ENCODE measurements at regions not wholly inside any gene's neighbourhood (a gene's known extent, or its start where the extent isn't known, plus 50 kb on each side); places are given as distances from the start of the nearest gene placed in this dataset.

DNA sequence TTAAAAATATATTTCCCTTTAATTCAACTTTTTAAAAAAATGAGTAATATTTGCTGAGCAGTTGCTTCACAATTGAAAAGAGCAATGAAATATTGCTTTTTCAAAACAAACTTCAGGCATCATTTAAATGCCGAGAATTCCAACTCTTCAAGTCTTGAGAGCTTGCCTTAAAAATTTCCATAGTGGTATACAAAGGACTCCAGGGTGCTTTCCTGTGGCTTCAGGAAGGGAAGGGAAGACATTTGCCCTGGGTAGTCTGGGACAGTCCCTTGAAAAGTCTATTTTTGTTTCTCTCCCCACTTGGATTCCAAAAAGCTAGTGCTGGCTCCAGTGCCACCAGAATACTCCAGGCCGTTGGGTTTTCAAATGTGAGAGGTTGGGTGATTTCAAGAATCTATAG, 71.7 kb downstream of the HYCC1 start:
- no peak for DNase-seq
- H3K4me3 ChIP-seq: no peak overlapping the region
- no peaks in the 10 kb centered on the region for H3K9me3 ChIP-seq
- no peaks in the 10 kb centered on the region for H3K27me3 ChIP-seq
- H3K36me3 ChIP-seq: peaks cover 0 to 10% (median 5%) of the 10 kb centered on the region in 4 donors
- H3K4me1 ChIP-seq: no peaks in the 10 kb centered on the region
- TF ChIP-seq POLR2A (IDR thresholded peaks at IDR 0.05): no peak
- no peak for TF ChIP-seq POLR2AphosphoS5 (IDR thresholded peaks at IDR 0.05)
- no peak for TF ChIP-seq EP300 (IDR thresholded peaks at IDR 0.05)
- TF ChIP-seq, protein P1, sequence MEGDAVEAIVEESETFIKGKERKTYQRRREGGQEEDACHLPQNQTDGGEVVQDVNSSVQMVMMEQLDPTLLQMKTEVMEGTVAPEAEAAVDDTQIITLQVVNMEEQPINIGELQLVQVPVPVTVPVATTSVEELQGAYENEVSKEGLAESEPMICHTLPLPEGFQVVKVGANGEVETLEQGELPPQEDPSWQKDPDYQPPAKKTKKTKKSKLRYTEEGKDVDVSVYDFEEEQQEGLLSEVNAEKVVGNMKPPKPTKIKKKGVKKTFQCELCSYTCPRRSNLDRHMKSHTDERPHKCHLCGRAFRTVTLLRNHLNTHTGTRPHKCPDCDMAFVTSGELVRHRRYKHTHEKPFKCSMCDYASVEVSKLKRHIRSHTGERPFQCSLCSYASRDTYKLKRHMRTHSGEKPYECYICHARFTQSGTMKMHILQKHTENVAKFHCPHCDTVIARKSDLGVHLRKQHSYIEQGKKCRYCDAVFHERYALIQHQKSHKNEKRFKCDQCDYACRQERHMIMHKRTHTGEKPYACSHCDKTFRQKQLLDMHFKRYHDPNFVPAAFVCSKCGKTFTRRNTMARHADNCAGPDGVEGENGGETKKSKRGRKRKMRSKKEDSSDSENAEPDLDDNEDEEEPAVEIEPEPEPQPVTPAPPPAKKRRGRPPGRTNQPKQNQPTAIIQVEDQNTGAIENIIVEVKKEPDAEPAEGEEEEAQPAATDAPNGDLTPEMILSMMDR (IDR thresholded peaks at IDR 0.05): no peak
- WGBS, 5 donors: 68 to 92% (median 85%) methylated on average over 2 of the region's 2 CpGs
- H3K27ac ChIP-seq: no peak overlapping the region
- intact Hi-C loops (cut with DNase I; ENCODE audit: low total_unique reads): no loop called here

- Histone ChIP-seq H3K27me3 (no peaks in the 10 kb centered on the region), H3K4me1 (peaks cover 0 to 5% (median 0%) of the 10 kb centered on the region in 4 donors), H3K36me3 (peaks cover 0 to 7% (median 0%) of the 10 kb centered on the region in 4 donors), H3K27ac (no peak overlapping the region), H3K9me3 (no peaks in the 10 kb centered on the region), H3K4me3 (no peak overlapping the region)
- no peak for DNase-seq
- 89 to 97% (median 93%) methylated on average over 1 of the region's 1 CpG for WGBS, 5 donors
- TF ChIP-seq POLR2A (IDR thresholded peaks at IDR 0.05): no peak
- TF ChIP-seq POLR2AphosphoS5 (IDR thresholded peaks at IDR 0.05): no peak
- TF ChIP-seq EP300 (IDR thresholded peaks at IDR 0.05): no peak
- TF ChIP-seq, protein P1 (IDR thresholded peaks at IDR 0.05): no peak
- intact Hi-C loops (cut with DNase I; ENCODE audit: low total_unique reads): no loop called here
These were observed 74.1 kb downstream of the HYCC1 start for GRCh38 chr7:22939842-22940241.

- no peaks in the 10 kb centered on the region for H3K27me3 ChIP-seq
- H3K27ac ChIP-seq: no peak overlapping the region
- 32 to 72% (median 59%) methylated on average over 1 of the region's 1 CpG for WGBS, 5 donors
- peaks cover 0 to 9% (median 0%) of the 10 kb centered on the region in 4 donors for H3K4me1 ChIP-seq
- no peaks in the 10 kb centered on the region for H3K9me3 ChIP-seq
- TF ChIP-seq POLR2AphosphoS5 (IDR thresholded peaks at IDR 0.05) (no peak), EP300 (IDR thresholded peaks at IDR 0.05) (no peak), POLR2A (IDR thresholded peaks at IDR 0.05) (no peak)
- TF ChIP-seq, protein P1 (IDR thresholded peaks at IDR 0.05): no peak
- no peak overlapping the region for H3K4me3 ChIP-seq
- DNase-seq: no peak
- intact Hi-C loops (cut with DNase I; ENCODE audit: low total_unique reads): no loop called here
- peaks cover 0 to 7% (median 0%) of the 10 kb centered on the region in 4 donors for H3K36me3 ChIP-seq
These were observed 76.0 kb downstream of the HYCC1 start for GRCh38 chr7:22937946-22938345.

DNA sequence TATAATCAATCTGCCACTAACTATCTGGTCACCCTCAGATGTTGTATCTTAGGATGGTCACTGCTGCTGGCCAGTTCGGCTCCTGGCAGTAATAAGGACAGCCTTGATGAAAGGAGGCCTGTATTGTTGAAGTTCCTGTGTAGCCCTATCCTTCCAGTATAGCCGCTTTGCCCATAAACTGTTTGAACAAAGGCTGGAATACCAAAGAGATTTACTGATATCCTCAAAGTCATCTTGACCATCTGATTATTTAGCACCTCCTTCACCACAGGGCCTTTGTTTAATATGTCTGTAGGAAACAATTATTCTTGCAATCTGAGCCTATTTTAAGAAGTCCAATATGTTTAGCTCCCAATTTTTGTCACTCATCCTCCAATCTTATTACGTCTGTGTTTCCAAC, 77.7 kb downstream of the HYCC1 start:
- Histone ChIP-seq H3K27me3 (no peaks in the 10 kb centered on the region), H3K27ac (no peak overlapping the region), H3K9me3 (no peaks in the 10 kb centered on the region), H3K36me3 (peaks cover 0 to 7% (median 0%) of the 10 kb centered on the region in 4 donors), H3K4me3 (no peak overlapping the region), H3K4me1 (peaks cover 0 to 9% (median 0%) of the 10 kb centered on the region in 4 donors)
- WGBS, 5 donors: 87 to 93% (median 89%) methylated on average over 3 of the region's 3 CpGs
- no peak for TF ChIP-seq EP300 (IDR thresholded peaks at IDR 0.05)
- TF ChIP-seq, protein P1 (IDR thresholded peaks at IDR 0.05): no peak
- no peak for TF ChIP-seq POLR2A (IDR thresholded peaks at IDR 0.05)
- no peak for TF ChIP-seq POLR2AphosphoS5 (IDR thresholded peaks at IDR 0.05)
- DNase-seq: no peak
- intact Hi-C loops (cut with DNase I; ENCODE audit: low total_unique reads): no loop called here

All from stomach (tissue), 8 donors.